ENCODE measurements at regions not wholly inside any gene's neighbourhood (a gene's known extent, or its start where the extent isn't known, plus 50 kb on each side); places are given as distances from the start of the nearest gene placed in this dataset.

- TF ChIP-seq, protein P1, sequence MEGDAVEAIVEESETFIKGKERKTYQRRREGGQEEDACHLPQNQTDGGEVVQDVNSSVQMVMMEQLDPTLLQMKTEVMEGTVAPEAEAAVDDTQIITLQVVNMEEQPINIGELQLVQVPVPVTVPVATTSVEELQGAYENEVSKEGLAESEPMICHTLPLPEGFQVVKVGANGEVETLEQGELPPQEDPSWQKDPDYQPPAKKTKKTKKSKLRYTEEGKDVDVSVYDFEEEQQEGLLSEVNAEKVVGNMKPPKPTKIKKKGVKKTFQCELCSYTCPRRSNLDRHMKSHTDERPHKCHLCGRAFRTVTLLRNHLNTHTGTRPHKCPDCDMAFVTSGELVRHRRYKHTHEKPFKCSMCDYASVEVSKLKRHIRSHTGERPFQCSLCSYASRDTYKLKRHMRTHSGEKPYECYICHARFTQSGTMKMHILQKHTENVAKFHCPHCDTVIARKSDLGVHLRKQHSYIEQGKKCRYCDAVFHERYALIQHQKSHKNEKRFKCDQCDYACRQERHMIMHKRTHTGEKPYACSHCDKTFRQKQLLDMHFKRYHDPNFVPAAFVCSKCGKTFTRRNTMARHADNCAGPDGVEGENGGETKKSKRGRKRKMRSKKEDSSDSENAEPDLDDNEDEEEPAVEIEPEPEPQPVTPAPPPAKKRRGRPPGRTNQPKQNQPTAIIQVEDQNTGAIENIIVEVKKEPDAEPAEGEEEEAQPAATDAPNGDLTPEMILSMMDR (IDR thresholded peaks at IDR 0.05), result no peak
- no peaks in the 10 kb centered on the region for H3K27me3 ChIP-seq
- intact Hi-C loops (cut with DNase I; ENCODE audit: low total_unique reads), result no loop called here
- peaks cover 0 to 22% (median 0%) of the 10 kb centered on the region in 4 donors for H3K4me1 ChIP-seq
- no peak overlapping the region for H3K4me3 ChIP-seq
- no peaks in the 10 kb centered on the region for H3K9me3 ChIP-seq
- H3K27ac ChIP-seq, result no peak overlapping the region
- no peaks in the 10 kb centered on the region for H3K36me3 ChIP-seq
- no peak for DNase-seq
These were observed 310.4 kb downstream of the IRS2 start for GRCh38 chr13:109476001-109476400.

DNA sequence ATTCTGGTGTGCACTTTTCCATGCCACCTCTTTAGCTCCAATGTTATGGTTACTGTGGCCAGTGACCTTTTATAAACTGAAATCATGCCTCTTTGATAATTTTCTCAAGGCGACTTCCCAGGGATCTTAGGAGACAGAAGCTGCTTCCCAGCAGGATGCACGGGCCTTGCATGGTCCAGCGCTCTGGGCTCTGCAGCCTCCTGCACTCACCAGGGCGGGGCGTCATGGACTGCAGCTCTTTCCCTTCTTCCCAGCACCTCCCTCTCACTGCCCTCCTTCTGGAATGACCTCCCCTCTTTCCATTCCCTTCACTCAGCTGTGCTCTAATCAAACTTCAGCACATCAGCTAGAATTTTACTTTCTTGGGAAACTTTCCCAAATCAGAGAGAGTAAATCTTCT, 318.3 kb downstream of the IRS2 start:
- no peaks in the 10 kb centered on the region for H3K36me3 ChIP-seq
- DNase-seq, result no peak
- no peaks in the 10 kb centered on the region for H3K9me3 ChIP-seq
- intact Hi-C loops (cut with DNase I; ENCODE audit: low total_unique reads), result no loop called here
- no peak overlapping the region for H3K4me3 ChIP-seq
- H3K27ac ChIP-seq, result no peak overlapping the region
- H3K27me3 ChIP-seq, result no peaks in the 10 kb centered on the region
- TF ChIP-seq, protein P1 (IDR thresholded peaks at IDR 0.05), result no peak
- H3K4me1 ChIP-seq, result peaks cover 0 to 8% (median 0%) of the 10 kb centered on the region in 4 donors

DNA sequence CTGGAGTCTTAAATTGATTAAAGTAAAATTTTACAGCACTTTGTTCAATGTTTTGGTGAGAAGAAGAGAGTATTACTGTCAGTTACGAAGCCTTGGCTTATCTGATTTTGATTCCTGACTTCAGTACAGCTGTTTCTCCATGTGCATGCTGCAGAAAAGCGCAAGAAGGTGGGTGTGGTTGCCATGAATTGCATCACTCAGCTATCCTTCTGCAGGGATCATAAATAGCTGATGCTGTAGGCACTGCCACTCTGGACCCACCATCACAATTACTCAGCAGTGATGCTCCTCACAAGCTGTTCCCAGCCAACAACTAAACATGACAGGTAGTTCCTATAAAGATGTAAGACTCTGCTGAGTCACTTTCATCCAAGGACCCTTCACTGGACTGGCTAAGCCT, 321.2 kb downstream of the IRS2 start:
- TF ChIP-seq, protein P1 (IDR thresholded peaks at IDR 0.05), result no peak
- intact Hi-C loops (cut with DNase I; ENCODE audit: low total_unique reads), result no loop called here
- H3K36me3 ChIP-seq, result no peaks in the 10 kb centered on the region
- H3K9me3 ChIP-seq, result peaks cover 0 to 4% (median 0%) of the 10 kb centered on the region in 3 donors
- H3K27me3 ChIP-seq, result no peaks in the 10 kb centered on the region
- H3K4me3 ChIP-seq, result no peak overlapping the region
- H3K27ac ChIP-seq, result no peak overlapping the region
- DNase-seq, result no peak
- no peaks in the 10 kb centered on the region for H3K4me1 ChIP-seq

DNA sequence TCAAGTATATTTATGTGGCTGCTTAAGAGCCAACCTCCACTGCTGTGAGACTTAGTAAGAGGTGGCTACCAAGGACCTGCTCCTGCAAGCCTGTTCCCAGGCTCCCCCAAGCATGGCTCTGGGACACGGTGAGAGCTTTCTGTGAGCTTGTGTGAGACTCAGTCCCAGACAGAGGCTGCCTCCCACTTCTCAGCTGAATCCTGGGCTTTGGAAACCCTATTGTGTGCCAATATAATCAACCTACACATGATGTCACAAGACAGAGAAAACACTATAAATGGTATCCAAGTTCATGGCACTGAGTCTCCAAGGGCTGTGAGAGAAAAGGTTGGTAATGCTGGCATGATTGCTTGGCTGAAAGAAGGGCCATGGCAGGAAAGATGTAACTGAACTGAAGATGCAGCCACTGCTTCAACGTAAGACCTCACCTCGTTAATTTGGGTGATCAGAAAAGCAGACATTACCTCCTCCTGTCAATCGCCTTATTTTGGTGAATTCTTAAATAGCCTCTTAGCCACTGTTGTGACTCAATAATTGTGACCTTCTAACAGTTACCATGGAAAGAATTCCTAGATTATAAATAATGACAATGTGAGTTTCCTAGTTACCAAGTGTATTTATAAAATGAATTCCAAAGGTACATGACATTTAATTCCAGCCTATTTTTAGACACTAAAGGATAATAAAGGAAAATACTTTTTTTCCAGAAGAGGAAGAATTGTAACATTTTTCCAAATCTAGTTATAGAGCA, 332.0 kb downstream of the IRS2 start:
- Histone ChIP-seq H3K9me3 (no peaks in the 10 kb centered on the region), H3K27ac (peak overlapping the region; percentile 58 to 64), H3K27me3 (no peaks in the 10 kb centered on the region), H3K4me1 (peaks cover 0 to 23% (median 5%) of the 10 kb centered on the region in 4 donors), H3K36me3 (no peaks in the 10 kb centered on the region), H3K4me3 (no peak overlapping the region)
- DNase-seq, result no peak
- TF ChIP-seq, protein P1 (IDR thresholded peaks at IDR 0.05), result no peak
- intact Hi-C loops (cut with DNase I; ENCODE audit: low total_unique reads), result loop anchor here (10.0 kb wide), 1 partner anchor 330 kb away; the partner anchor contains the start of gene IRS2

GRCh38 chr13:109451726-109452125, 334.7 kb downstream of the IRS2 start:
- no peak for DNase-seq
- TF ChIP-seq, protein P1 (IDR thresholded peaks at IDR 0.05), result no peak
- Histone ChIP-seq H3K4me1 (peaks cover 0 to 23% (median 5%) of the 10 kb centered on the region in 4 donors), H3K9me3 (no peaks in the 10 kb centered on the region), H3K27ac (no peak overlapping the region), H3K36me3 (no peaks in the 10 kb centered on the region), H3K4me3 (no peak overlapping the region), H3K27me3 (no peaks in the 10 kb centered on the region)
- intact Hi-C loops (cut with DNase I; ENCODE audit: low total_unique reads), result loop anchor here (10.0 kb wide), 1 partner anchor 333 kb away; the partner anchor contains the start of gene IRS2
